ENCODE measurements at regions not wholly inside any gene's neighbourhood (a gene's known extent, or its start where the extent isn't known, plus 50 kb on each side); places are given as distances from the start of the nearest gene placed in this dataset.

- TF ChIP-seq CTCF (IDR thresholded peaks at IDR 0.05) (no peak), POLR2AphosphoS5 (IDR thresholded peaks at IDR 0.05) (no peak), POLR2A (IDR thresholded peaks at IDR 0.05) (no peak), EP300 (IDR thresholded peaks at IDR 0.05) (no peak)
Measured at GRCh38 chr9:81070689-81071088, 618.7 kb downstream of the TLE1 start.

All from upper lobe of left lung (tissue), 4 donors.